GM12873 (cell line): ENCODE measurements at regions not wholly inside any gene's neighbourhood (a gene's known extent, or its start where the extent isn't known, plus 50 kb on each side); places are given as distances from the start of the nearest gene placed in this dataset.

Experiments
- CTCF ChIP-seq: IDR thresholded peaks from 2 replicates; pipeline ENCODE4 v1.5.1; 2012; ENCODE audit warnings: low read depth, mild to moderate bottlenecking, moderate library complexity, low read length, control low read depth; ENCODE audit not compliant: insufficient read depth; ENCODE audit errors: missing control alignments

DNA sequence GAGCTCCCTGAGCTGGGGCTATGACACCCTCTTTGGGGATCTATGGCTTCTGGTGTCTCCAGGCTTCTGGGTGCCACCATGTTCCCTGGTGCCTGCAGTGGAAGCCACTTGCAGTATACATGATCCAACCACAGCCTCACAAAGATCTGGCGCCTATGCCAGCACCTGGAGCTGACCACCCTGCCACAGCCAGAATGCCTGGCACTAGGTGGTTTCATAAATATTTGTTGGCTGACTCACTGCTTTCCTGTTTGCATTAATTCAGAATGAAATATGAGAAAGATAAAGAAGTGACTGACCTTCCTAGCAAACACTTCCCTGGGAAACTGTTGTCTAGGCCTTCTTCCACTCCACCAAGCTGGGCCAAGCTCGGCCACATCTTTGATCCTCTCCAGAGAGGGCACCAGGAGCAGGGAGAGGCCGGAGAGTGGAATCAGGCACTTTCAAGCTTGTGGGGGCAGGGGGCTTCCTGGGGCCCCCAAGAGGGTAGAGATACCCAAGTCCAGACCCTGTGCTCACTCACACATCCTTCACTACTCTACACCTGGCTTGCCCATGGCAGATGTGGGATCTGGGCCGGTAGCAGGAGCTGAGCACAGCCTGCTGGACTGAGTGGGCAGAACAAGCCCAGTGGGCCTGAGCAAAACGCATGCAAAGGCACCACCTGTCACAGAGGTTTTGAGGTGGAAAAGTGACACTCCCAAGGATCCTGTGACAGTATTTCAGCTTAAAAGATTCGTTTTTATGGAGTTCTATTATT lies 565.7 kb downstream of the SLC4A3 start:
- no peak for TF ChIP-seq CTCF

- TF ChIP-seq CTCF = no peak
These were observed 567.5 kb downstream of the SLC4A3 start for GRCh38 chr2:220194630-220195584.

- TF ChIP-seq CTCF = no peak
These were observed 571.5 kb downstream of the SLC4A3 start for GRCh38 chr2:220198896-220199295.

- no peak for TF ChIP-seq CTCF
These were observed 574.6 kb downstream of the SLC4A3 start for GRCh38 chr2:220202066-220202465.

- TF ChIP-seq CTCF = no peak
These were observed 581.7 kb downstream of the SLC4A3 start for GRCh38 chr2:220209093-220209492.

- TF ChIP-seq CTCF = no peak
These were observed 582.3 kb downstream of the SLC4A3 start for GRCh38 chr2:220209751-220210150.
